ENCODE measurements at regions not wholly inside any gene's neighbourhood (a gene's known extent, or its start where the extent isn't known, plus 50 kb on each side); places are given as distances from the start of the nearest gene placed in this dataset.

DNA sequence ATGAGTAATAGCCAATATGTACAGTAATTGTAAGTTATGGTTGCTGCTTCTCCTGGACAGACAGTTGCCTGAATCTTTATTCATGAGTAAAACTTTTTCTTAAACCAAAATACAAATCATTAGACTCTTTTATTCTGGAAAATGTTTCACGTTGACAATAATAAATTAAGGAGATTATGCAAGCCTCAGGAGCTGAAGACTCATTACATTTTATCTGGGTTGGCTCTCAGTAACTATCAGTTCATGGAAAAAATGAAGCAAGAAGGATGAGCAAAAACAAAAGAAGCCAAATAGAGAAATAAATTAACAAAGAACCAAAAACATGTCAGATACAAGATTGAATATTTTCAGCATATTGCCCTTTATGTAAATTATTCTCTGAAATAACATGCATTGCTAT, 88.9 kb upstream of the PRR16 start:
- TF ChIP-seq, protein P1, sequence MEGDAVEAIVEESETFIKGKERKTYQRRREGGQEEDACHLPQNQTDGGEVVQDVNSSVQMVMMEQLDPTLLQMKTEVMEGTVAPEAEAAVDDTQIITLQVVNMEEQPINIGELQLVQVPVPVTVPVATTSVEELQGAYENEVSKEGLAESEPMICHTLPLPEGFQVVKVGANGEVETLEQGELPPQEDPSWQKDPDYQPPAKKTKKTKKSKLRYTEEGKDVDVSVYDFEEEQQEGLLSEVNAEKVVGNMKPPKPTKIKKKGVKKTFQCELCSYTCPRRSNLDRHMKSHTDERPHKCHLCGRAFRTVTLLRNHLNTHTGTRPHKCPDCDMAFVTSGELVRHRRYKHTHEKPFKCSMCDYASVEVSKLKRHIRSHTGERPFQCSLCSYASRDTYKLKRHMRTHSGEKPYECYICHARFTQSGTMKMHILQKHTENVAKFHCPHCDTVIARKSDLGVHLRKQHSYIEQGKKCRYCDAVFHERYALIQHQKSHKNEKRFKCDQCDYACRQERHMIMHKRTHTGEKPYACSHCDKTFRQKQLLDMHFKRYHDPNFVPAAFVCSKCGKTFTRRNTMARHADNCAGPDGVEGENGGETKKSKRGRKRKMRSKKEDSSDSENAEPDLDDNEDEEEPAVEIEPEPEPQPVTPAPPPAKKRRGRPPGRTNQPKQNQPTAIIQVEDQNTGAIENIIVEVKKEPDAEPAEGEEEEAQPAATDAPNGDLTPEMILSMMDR (optimal IDR thresholded peaks at IDR 0.05 in 1 of 3, IDR thresholded peaks at IDR 0.05 in 1 of 3, conservative IDR thresholded peaks at IDR 0.05 in 1 of 3; ENCODE audit: extremely low read depth in 1 of 3, insufficient read depth in 2 of 3, low read length in 3 of 3) = no peak
- no peak for TF ChIP-seq EZH2 (IDR thresholded peaks at IDR 0.05; ENCODE audit: low read length)
